NB4 (cell line): ENCODE measurements at regions not wholly inside any gene's neighbourhood (a gene's known extent, or its start where the extent isn't known, plus 50 kb on each side); places are given as distances from the start of the nearest gene placed in this dataset.

Source experiments
- POLR2A ChIP-seq: IDR thresholded peaks from 2 replicates; pipeline ENCODE4 v1.6.1; 2011; ENCODE audit warnings: mild to moderate bottlenecking; ENCODE audit not compliant: insufficient read length; ENCODE audit errors: extremely low read depth
- TF ChIP-seq, protein P1 (sequence below): IDR thresholded peaks from one replicate; pipeline ENCODE4 v1.5.1; 2012; ENCODE audit warnings: low read depth, low read length
- TF ChIP-seq, protein P2 (sequence below): IDR thresholded peaks from 2 replicates; pipeline ENCODE4 v1.6.1; 2011; ENCODE audit warnings: low read depth, low read length

DNA sequence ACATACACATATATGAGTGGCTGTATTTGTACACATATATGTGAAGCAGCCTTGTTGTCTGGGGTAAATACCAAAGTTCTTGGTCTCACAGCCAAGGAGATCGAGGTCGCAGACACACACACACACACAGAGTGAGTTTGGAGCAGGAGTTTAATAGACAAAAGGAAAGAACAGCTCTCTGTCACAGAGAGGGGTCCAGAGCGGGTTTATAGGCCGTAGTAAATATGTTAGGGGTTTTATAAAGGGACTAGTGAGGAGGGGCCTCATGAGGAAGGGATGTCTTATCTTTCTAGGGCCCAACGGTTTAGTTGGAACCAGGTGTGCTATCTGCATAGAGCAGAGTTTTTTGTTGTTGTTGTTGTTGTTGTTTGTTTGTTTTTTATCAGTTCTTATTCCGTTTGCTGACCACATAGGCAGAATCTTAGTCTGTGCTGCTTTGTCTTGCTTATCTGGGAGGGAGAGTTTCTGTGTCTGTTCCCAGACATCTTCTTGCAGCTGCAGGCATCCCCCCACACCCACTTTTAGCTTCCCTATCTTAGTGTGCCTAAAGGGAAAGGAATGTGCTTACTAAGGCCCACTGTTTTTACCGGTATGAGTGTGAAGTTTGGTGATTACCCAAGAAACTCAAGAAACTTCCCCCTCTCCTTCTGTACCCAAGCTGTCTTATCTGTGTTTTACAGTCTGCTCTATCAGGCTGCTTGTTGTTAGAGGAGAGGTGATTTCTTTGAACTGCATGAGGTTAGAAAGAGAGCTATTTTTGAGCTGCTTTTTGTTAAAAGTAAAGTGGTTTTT, 91.9 kb downstream of the TENT5D start:
- TF ChIP-seq, protein P1, sequence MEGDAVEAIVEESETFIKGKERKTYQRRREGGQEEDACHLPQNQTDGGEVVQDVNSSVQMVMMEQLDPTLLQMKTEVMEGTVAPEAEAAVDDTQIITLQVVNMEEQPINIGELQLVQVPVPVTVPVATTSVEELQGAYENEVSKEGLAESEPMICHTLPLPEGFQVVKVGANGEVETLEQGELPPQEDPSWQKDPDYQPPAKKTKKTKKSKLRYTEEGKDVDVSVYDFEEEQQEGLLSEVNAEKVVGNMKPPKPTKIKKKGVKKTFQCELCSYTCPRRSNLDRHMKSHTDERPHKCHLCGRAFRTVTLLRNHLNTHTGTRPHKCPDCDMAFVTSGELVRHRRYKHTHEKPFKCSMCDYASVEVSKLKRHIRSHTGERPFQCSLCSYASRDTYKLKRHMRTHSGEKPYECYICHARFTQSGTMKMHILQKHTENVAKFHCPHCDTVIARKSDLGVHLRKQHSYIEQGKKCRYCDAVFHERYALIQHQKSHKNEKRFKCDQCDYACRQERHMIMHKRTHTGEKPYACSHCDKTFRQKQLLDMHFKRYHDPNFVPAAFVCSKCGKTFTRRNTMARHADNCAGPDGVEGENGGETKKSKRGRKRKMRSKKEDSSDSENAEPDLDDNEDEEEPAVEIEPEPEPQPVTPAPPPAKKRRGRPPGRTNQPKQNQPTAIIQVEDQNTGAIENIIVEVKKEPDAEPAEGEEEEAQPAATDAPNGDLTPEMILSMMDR = no peak
- TF ChIP-seq POLR2A = no peak
- TF ChIP-seq, protein P2, sequence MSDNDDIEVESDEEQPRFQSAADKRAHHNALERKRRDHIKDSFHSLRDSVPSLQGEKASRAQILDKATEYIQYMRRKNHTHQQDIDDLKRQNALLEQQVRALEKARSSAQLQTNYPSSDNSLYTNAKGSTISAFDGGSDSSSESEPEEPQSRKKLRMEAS = no peak
